ENCODE measurements at regions not wholly inside any gene's neighbourhood (a gene's known extent, or its start where the extent isn't known, plus 50 kb on each side); places are given as distances from the start of the nearest gene placed in this dataset.

DNA sequence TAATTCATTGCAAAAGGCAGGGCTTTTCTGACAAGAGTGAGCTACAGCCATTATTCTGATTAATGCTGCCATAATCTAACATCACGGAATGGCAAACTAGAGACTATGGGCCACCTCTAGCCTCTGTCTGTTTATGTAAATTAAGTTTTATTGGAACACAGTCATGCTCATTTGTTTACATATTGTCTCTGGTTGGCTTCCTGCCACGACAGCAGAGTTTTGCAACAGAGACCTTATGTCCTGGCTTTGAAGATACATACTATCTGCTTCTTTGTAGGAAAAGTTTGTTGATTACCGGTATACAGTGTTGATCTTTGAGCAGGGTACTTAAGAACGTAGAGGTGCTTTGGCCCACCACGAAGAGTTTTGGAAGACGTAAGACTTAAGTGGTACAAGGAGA, 715.9 kb upstream of the RBFOX1 start:
- TF ChIP-seq CTCF (IDR thresholded peaks at IDR 0.05) (no peak), POLR2A (IDR thresholded peaks at IDR 0.05) (no peak)

Measured in vagina (tissue), 2 donors.